Keratinocyte (primary cell): ENCODE measurements at regions not wholly inside any gene's neighbourhood (a gene's known extent, or its start where the extent isn't known, plus 50 kb on each side); places are given as distances from the start of the nearest gene placed in this dataset.

ENCODE experiments used
- DNase-seq: peaks from one replicate; pipeline ENCODE4 v3.0.0-alpha.2; 2011; ENCODE audit warnings: low read depth, missing footprints, low spot score
- FAIRE-seq: peaks from 2 replicates; lab custom pipeline; 2011; peaks lifted over from hg19 to GRCh38; lab: Jason Lieb, UNC
- H2AFZ ChIP-seq: 2 replicates; pipeline ENCODE4 v1.6.0; 2012; ENCODE audit warnings: low read length, control low read depth, inconsistent platforms; ENCODE audit not compliant: control insufficient read depth
- H3K27ac ChIP-seq: 2 replicates; pipeline ENCODE4 v1.5.1; 2011; ENCODE audit warnings: low read length; ENCODE audit not compliant: control insufficient read depth, insufficient read depth
- H3K27me3 ChIP-seq: 3 replicates; pipeline ENCODE4 v1.6.0; 2011; ENCODE audit warnings: low read length; ENCODE audit not compliant: control insufficient read depth, insufficient read depth; ENCODE audit errors: extremely low read depth
- H3K36me3 ChIP-seq, 2 experiments: 2 replicates in 1 of 2; 3 replicates in 1 of 2; pipeline ENCODE4 v1.5.1; 2011; ENCODE audit warnings: low read length in 2 of 2, mild to moderate bottlenecking in 1 of 2; ENCODE audit not compliant: control insufficient read depth in 2 of 2, insufficient read depth in 2 of 2; ENCODE audit errors: extremely low read depth in 1 of 2
- H3K4me1 ChIP-seq: 3 replicates; pipeline ENCODE4 v1.5.1; 2011; ENCODE audit warnings: low read length; ENCODE audit not compliant: control insufficient read depth, insufficient read depth; ENCODE audit errors: extremely low read depth
- H3K4me2 ChIP-seq: 3 replicates; pipeline ENCODE4 v1.6.0; 2011; ENCODE audit warnings: low read depth, low read length; ENCODE audit not compliant: control insufficient read depth, insufficient read depth; ENCODE audit errors: extremely low read depth
- H3K4me3 ChIP-seq, 3 experiments: fragments of 200-600 bp in 1 of 3; sonication (generic) in 1 of 3; 2 replicates in 2 of 3; 3 replicates in 1 of 3; pipeline ENCODE4 v1.5.1; 2011 to 2016; ENCODE audit warnings: low read length in 3 of 3, mild to moderate bottlenecking in 3 of 3, control low read depth in 2 of 3, inconsistent platforms in 1 of 3, low read depth in 1 of 3, mixed read lengths in 1 of 3, mixed run types in 1 of 3, moderate library complexity in 1 of 3; ENCODE audit not compliant: control insufficient read depth in 2 of 3, insufficient read depth in 2 of 3; ENCODE audit errors: extremely low read depth in 1 of 3
- H3K79me2 ChIP-seq: 2 replicates; pipeline ENCODE4 v1.6.0; 2012; ENCODE audit warnings: low read length; ENCODE audit not compliant: control insufficient read depth, insufficient read depth
- H3K9ac ChIP-seq: 3 replicates; pipeline ENCODE4 v1.6.0; 2011; ENCODE audit warnings: low read length; ENCODE audit not compliant: control insufficient read depth, insufficient read depth; ENCODE audit errors: extremely low read depth
- H3K9me1 ChIP-seq: 3 replicates; pipeline ENCODE4 v1.6.0; 2011; ENCODE audit warnings: low read length; ENCODE audit not compliant: control insufficient read depth, insufficient read depth; ENCODE audit errors: extremely low read depth
- H3K9me3 ChIP-seq: 2 replicates; pipeline ENCODE4 v1.5.1; 2012; ENCODE audit warnings: low read depth, low read length; ENCODE audit not compliant: control insufficient read depth
- H4K20me1 ChIP-seq: 3 replicates; pipeline ENCODE4 v1.6.0; 2011; ENCODE audit warnings: low read length; ENCODE audit not compliant: control insufficient read depth, insufficient read depth; ENCODE audit errors: extremely low read depth
- EZH2 ChIP-seq: IDR thresholded peaks from one replicate; pipeline ENCODE4 v1.6.1; 2012; ENCODE audit warnings: inconsistent platforms, mild to moderate bottlenecking, low read length, moderate library complexity
- dilution Hi-C: fragments of 300-500 bp; cut with MboI; formaldehyde crosslinking; loops from one replicate; pipeline ENCODE4 v1.7.0; 2020; ENCODE audit warnings: low sequenced_read_pairs; ENCODE audit not compliant: extremely low pct_ligation_motif_present
- TF ChIP-seq, protein P1 (sequence below), 3 experiments: IDR thresholded peaks in 1 of 3; conservative IDR thresholded peaks in 1 of 3; optimal IDR thresholded peaks in 1 of 3; 2 replicates in 2 of 3; 3 replicates in 1 of 3; pipeline versions ENCODE3 to v1.5.1; 2011; ENCODE audit warnings: low read length in 3 of 3, mild to moderate bottlenecking in 3 of 3, moderate library complexity in 2 of 3, control low read depth in 1 of 3, inconsistent platforms in 1 of 3; ENCODE audit not compliant: insufficient read depth in 2 of 3; ENCODE audit errors: extremely low read depth in 1 of 3

- Histone ChIP-seq H3K9me3 (peaks cover 2% of the 10 kb centered on the region), H3K79me2 (no peaks in the 10 kb centered on the region), H4K20me1 (no peaks in the 10 kb centered on the region), H3K27ac (no peak overlapping the region), H2AFZ (no peak overlapping the region), H3K36me3 (no peaks in the 10 kb centered on the region), H3K4me3 (no peak overlapping the region), H3K9me1 (no peaks in the 10 kb centered on the region), H3K27me3 (peaks cover 3% of the 10 kb centered on the region), H3K4me2 (no peak overlapping the region), H3K9ac (no peak overlapping the region), H3K4me1 (peaks cover 19% of the 10 kb centered on the region)
- TF ChIP-seq EZH2: no peak
- TF ChIP-seq, protein P1, sequence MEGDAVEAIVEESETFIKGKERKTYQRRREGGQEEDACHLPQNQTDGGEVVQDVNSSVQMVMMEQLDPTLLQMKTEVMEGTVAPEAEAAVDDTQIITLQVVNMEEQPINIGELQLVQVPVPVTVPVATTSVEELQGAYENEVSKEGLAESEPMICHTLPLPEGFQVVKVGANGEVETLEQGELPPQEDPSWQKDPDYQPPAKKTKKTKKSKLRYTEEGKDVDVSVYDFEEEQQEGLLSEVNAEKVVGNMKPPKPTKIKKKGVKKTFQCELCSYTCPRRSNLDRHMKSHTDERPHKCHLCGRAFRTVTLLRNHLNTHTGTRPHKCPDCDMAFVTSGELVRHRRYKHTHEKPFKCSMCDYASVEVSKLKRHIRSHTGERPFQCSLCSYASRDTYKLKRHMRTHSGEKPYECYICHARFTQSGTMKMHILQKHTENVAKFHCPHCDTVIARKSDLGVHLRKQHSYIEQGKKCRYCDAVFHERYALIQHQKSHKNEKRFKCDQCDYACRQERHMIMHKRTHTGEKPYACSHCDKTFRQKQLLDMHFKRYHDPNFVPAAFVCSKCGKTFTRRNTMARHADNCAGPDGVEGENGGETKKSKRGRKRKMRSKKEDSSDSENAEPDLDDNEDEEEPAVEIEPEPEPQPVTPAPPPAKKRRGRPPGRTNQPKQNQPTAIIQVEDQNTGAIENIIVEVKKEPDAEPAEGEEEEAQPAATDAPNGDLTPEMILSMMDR (optimal IDR thresholded peaks at IDR 0.05 in 1 of 3, IDR thresholded peaks at IDR 0.05 in 1 of 3, conservative IDR thresholded peaks at IDR 0.05 in 1 of 3; ENCODE audit: extremely low read depth in 1 of 3, insufficient read depth in 2 of 3, low read length in 3 of 3): no peak
- dilution Hi-C loops: no loop called here
- FAIRE-seq: no peak
- DNase-seq: no peak
These were observed 178.3 kb upstream of the RAB4A start for GRCh38 chr1:229092377-229093237.

- Histone ChIP-seq H3K9me3 (peaks cover 2% of the 10 kb centered on the region), H3K36me3 (no peaks in the 10 kb centered on the region), H3K9me1 (no peaks in the 10 kb centered on the region), H3K4me3 (no peak overlapping the region), H3K4me1 (peaks cover 19% of the 10 kb centered on the region), H2AFZ (no peak overlapping the region), H3K9ac (no peak overlapping the region), H3K4me2 (peak overlapping the region; percentile 7), H3K27ac (no peak overlapping the region), H3K79me2 (no peaks in the 10 kb centered on the region), H3K27me3 (peaks cover 2% of the 10 kb centered on the region), H4K20me1 (no peaks in the 10 kb centered on the region)
- TF ChIP-seq EZH2: no peak
- TF ChIP-seq, protein P1 (optimal IDR thresholded peaks at IDR 0.05 in 1 of 3, IDR thresholded peaks at IDR 0.05 in 1 of 3, conservative IDR thresholded peaks at IDR 0.05 in 1 of 3; ENCODE audit: extremely low read depth in 1 of 3, insufficient read depth in 2 of 3, low read length in 3 of 3): no peak
- DNase-seq (no peak), FAIRE-seq (no peak)
- dilution Hi-C loops: no loop called here
These were observed 177.7 kb upstream of the RAB4A start for GRCh38 chr1:229093238-229093540.
